ENCODE measurements at regions not wholly inside any gene's neighbourhood (a gene's known extent, or its start where the extent isn't known, plus 50 kb on each side); places are given as distances from the start of the nearest gene placed in this dataset.
A peak's percentile ranks its signal among the peaks of the same experiment; 100 is the strongest.

- H3K27ac Mint-ChIP-seq (ENCODE audit: unreplicated experiment): no peak overlapping the region
- POLR2A ChIA-PET: no interaction called here
Measured at GRCh38 chr18:10209302-10209701, 245.1 kb upstream of the APCDD1 start.

GRCh38 chr18:10210057-10210633, 244.3 kb upstream of the APCDD1 start:
- Histone ChIP-seq H3K36me3 (ENCODE audit: control insufficient read depth, insufficient read depth, low read length) (no peaks in the 10 kb centered on the region), H3K27me3 (replicated peaks; ENCODE audit: control insufficient read depth, insufficient read depth, low read length) (0 out of 2 replicates have a peak, but pooled peaks cover 1% of the 10 kb centered on the region), H3K9me3 (no peaks in the 10 kb centered on the region), H3K4me1 (no peaks in the 10 kb centered on the region), H3K4me3 (ENCODE audit: low read depth, low read length) (no peak overlapping the region)
- H3K36me3 Mint-ChIP-seq (ENCODE audit: insufficient read depth, unreplicated experiment): no peaks in the 10 kb centered on the region
- intact Hi-C loops (cut with micrococcal nuclease; ENCODE audit: unreplicated experiment): no loop called here
- TF ChIP-seq CTCF (IDR thresholded peaks at IDR 0.05; ENCODE audit: insufficient read depth in 1 of 2, low read depth in 1 of 2, low read length in 1 of 2, severe bottlenecking in 1 of 2, unreplicated experiment in 1 of 2): no peak
- no peak overlapping the region for H3K27ac Mint-ChIP-seq (ENCODE audit: unreplicated experiment)
- H3K4me1 Mint-ChIP-seq (ENCODE audit: low read depth, unreplicated experiment): no peaks in the 10 kb centered on the region
- CTCF ChIA-PET: no interaction called here
- H3K27me3 Mint-ChIP-seq (ENCODE audit: insufficient read depth, unreplicated experiment): no peaks in the 10 kb centered on the region
- POLR2A ChIA-PET: no interaction called here
- H3K9me3 Mint-ChIP-seq (ENCODE audit: unreplicated experiment): no peaks in the 10 kb centered on the region
- BruUV-seq (replicated peaks): no TSS peak
- H3K4me3 Mint-ChIP-seq (ENCODE audit: unreplicated experiment): no peak overlapping the region
- DNase-seq: no peak

More at GRCh38 chr18:10209302-10209701, 245.1 kb upstream of the APCDD1 start:
- Histone ChIP-seq H3K9me3 (no peaks in the 10 kb centered on the region), H3K4me1 (no peaks in the 10 kb centered on the region), H3K27me3 (replicated peaks; ENCODE audit: control insufficient read depth, insufficient read depth, low read length) (0 out of 2 replicates have a peak, but pooled peaks cover 1% of the 10 kb centered on the region), H3K4me3 (ENCODE audit: low read depth, low read length) (no peak overlapping the region), H3K36me3 (ENCODE audit: control insufficient read depth, insufficient read depth, low read length) (no peaks in the 10 kb centered on the region)
- Mint-ChIP-seq H3K27me3 (ENCODE audit: insufficient read depth, unreplicated experiment) (no peaks in the 10 kb centered on the region), H3K9me3 (ENCODE audit: unreplicated experiment) (no peaks in the 10 kb centered on the region), H3K4me1 (ENCODE audit: low read depth, unreplicated experiment) (no peaks in the 10 kb centered on the region), H3K36me3 (ENCODE audit: insufficient read depth, unreplicated experiment) (no peaks in the 10 kb centered on the region), H3K4me3 (ENCODE audit: unreplicated experiment) (no peak overlapping the region)
- CTCF ChIA-PET: no interaction called here
- no peak for DNase-seq
- no TSS peak for BruUV-seq (replicated peaks)
- TF ChIP-seq CTCF (IDR thresholded peaks at IDR 0.05; ENCODE audit: insufficient read depth in 1 of 2, low read depth in 1 of 2, low read length in 1 of 2, severe bottlenecking in 1 of 2, unreplicated experiment in 1 of 2): no peak
- intact Hi-C loops (cut with micrococcal nuclease; ENCODE audit: unreplicated experiment): no loop called here

GRCh38 chr18:10213526-10213925, 240.9 kb upstream of the APCDD1 start:
- no peaks in the 10 kb centered on the region for H3K27me3 Mint-ChIP-seq (ENCODE audit: insufficient read depth, unreplicated experiment)
- POLR2A ChIA-PET: no interaction called here
- no peak overlapping the region for H3K4me3 ChIP-seq (ENCODE audit: low read depth, low read length)
- DNase-seq: peak in 1 of 2 experiments; percentile 10
- CTCF ChIA-PET: no interaction called here
- no peak overlapping the region for H3K27ac Mint-ChIP-seq (ENCODE audit: unreplicated experiment)
- no TSS peak for BruUV-seq (replicated peaks)
- H3K36me3 Mint-ChIP-seq (ENCODE audit: insufficient read depth, unreplicated experiment): no peaks in the 10 kb centered on the region
- no peaks in the 10 kb centered on the region for H3K4me1 Mint-ChIP-seq (ENCODE audit: low read depth, unreplicated experiment)
- peaks cover 9% of the 10 kb centered on the region for H3K9me3 Mint-ChIP-seq (ENCODE audit: unreplicated experiment)
- no peak overlapping the region for H3K4me3 Mint-ChIP-seq (ENCODE audit: unreplicated experiment)
- TF ChIP-seq CTCF (IDR thresholded peaks at IDR 0.05; ENCODE audit: insufficient read depth in 1 of 2, low read depth in 1 of 2, low read length in 1 of 2, severe bottlenecking in 1 of 2, unreplicated experiment in 1 of 2): no peak
- no peaks in the 10 kb centered on the region for H3K4me1 ChIP-seq
- no peaks in the 10 kb centered on the region for H3K9me3 ChIP-seq
- intact Hi-C loops (cut with micrococcal nuclease; ENCODE audit: unreplicated experiment): no loop called here
- no peaks in the 10 kb centered on the region for H3K36me3 ChIP-seq (ENCODE audit: control insufficient read depth, insufficient read depth, low read length)
- H3K27me3 ChIP-seq (replicated peaks; ENCODE audit: control insufficient read depth, insufficient read depth, low read length): no peaks in the 10 kb centered on the region
